ENCODE measurements at regions not wholly inside any gene's neighbourhood (a gene's known extent, or its start where the extent isn't known, plus 50 kb on each side); places are given as distances from the start of the nearest gene placed in this dataset.

- DNase-seq (no peak), ATAC-seq (no peak)
- Histone ChIP-seq H3K9me3 (no peaks in the 10 kb centered on the region), H3K27ac (no peak overlapping the region), H3K36me3 (no peaks in the 10 kb centered on the region), H3K4me1 (no peaks in the 10 kb centered on the region), H3K4me3 (no peak overlapping the region), H3K27me3 (ENCODE audit: low read depth) (no peaks in the 10 kb centered on the region)
- intact Hi-C loops (cut with DNase I), result no loop called here
- TF ChIP-seq CTCF (IDR thresholded peaks at IDR 0.05), result no peak
These were observed 152.7 kb downstream of the C4orf33 start for GRCh38 chr4:129248621-129249020.

DNA sequence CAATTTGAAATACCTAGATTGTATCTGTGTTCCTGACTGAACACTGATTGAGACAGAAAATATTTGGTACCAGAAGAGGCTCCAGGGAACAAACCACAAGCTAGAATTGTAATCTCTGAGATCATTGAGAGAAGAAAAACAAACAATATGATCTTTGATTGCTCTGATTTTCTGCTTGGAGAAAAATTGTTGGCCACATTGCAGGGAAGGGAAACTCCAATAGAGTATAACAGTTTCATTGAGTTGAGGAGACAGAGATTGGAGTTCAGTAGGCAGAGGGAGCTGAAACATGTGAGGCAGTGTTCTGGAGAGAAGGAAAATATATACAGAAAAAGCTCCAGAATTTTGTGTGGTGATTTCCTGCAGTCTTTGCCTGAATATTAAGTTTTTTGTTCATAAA is 158.2 kb downstream of the C4orf33 start:
- H3K9me3 ChIP-seq, result no peaks in the 10 kb centered on the region
- no peak for ATAC-seq
- no peak for TF ChIP-seq CTCF (IDR thresholded peaks at IDR 0.05)
- H3K4me3 ChIP-seq, result no peak overlapping the region
- H3K27ac ChIP-seq, result no peak overlapping the region
- no peaks in the 10 kb centered on the region for H3K36me3 ChIP-seq
- no peaks in the 10 kb centered on the region for H3K27me3 ChIP-seq (ENCODE audit: low read depth)
- intact Hi-C loops (cut with DNase I), result no loop called here
- DNase-seq, result no peak
- H3K4me1 ChIP-seq, result no peaks in the 10 kb centered on the region

- H3K9me3 ChIP-seq, result no peaks in the 10 kb centered on the region
- intact Hi-C loops (cut with DNase I), result no loop called here
These were observed 158.6 kb downstream of the C4orf33 start for GRCh38 chr4:129254526-129254925.

GRCh38 chr4:129261584-129261983 is 165.6 kb downstream of the C4orf33 start:
- no peak for ATAC-seq
- no peak for DNase-seq
- Histone ChIP-seq H3K9me3 (no peaks in the 10 kb centered on the region), H3K4me1 (peaks cover 4% of the 10 kb centered on the region), H3K27ac (no peak overlapping the region), H3K4me3 (no peak overlapping the region), H3K36me3 (no peaks in the 10 kb centered on the region), H3K27me3 (ENCODE audit: low read depth) (no peaks in the 10 kb centered on the region)
- TF ChIP-seq CTCF (IDR thresholded peaks at IDR 0.05), result no peak
- intact Hi-C loops (cut with DNase I), result no loop called here

More at GRCh38 chr4:129254526-129254925, 158.6 kb downstream of the C4orf33 start:
- H3K4me3 ChIP-seq, result no peak overlapping the region
- no peak for ATAC-seq
- H3K4me1 ChIP-seq, result no peaks in the 10 kb centered on the region
- H3K27ac ChIP-seq, result no peak overlapping the region
- H3K36me3 ChIP-seq, result no peaks in the 10 kb centered on the region
- H3K27me3 ChIP-seq (ENCODE audit: low read depth), result no peaks in the 10 kb centered on the region
- no peak for TF ChIP-seq CTCF (IDR thresholded peaks at IDR 0.05)
- DNase-seq, result no peak

- no peaks in the 10 kb centered on the region for H3K9me3 ChIP-seq
- intact Hi-C loops (cut with DNase I), result no loop called here
- H3K27me3 ChIP-seq (ENCODE audit: low read depth), result no peaks in the 10 kb centered on the region
- no peak overlapping the region for H3K27ac ChIP-seq
- ATAC-seq (no peak), DNase-seq (no peak)
- peaks cover 4% of the 10 kb centered on the region for H3K4me1 ChIP-seq
- no peak for TF ChIP-seq CTCF (IDR thresholded peaks at IDR 0.05)
- no peak overlapping the region for H3K4me3 ChIP-seq
- H3K36me3 ChIP-seq, result no peaks in the 10 kb centered on the region
These were observed 168.2 kb downstream of the C4orf33 start for GRCh38 chr4:129264008-129264657.

Data from lower lobe of right lung (tissue), 2 donors.